ENCODE measurements at regions not wholly inside any gene's neighbourhood (a gene's known extent, or its start where the extent isn't known, plus 50 kb on each side); places are given as distances from the start of the nearest gene placed in this dataset.

GRCh38 chr15:91482799-91483198, 370.7 kb upstream of the SLCO3A1 start:
- Mint-ChIP-seq H3K9me3 (peaks cover 4% of the 10 kb centered on the region), H3K4me1 (ENCODE audit: unreplicated experiment) (no peaks in the 10 kb centered on the region), H3K27me3 (no peaks in the 10 kb centered on the region), H3K4me3 (no peak overlapping the region), H3K27ac (no peak overlapping the region), H3K36me3 (no peaks in the 10 kb centered on the region)
- no peak for DNase-seq (ENCODE audit: extremely low spot score, unreplicated experiment)
- no peak for TF ChIP-seq CTCF (conservative IDR thresholded peaks at IDR 0.05)

- DNase-seq (ENCODE audit: extremely low spot score, unreplicated experiment), result no peak
- no peak overlapping the region for H3K27ac Mint-ChIP-seq
- no peak overlapping the region for H3K4me3 Mint-ChIP-seq
- no peak for TF ChIP-seq CTCF (conservative IDR thresholded peaks at IDR 0.05)
- H3K27me3 Mint-ChIP-seq, result no peaks in the 10 kb centered on the region
- no peaks in the 10 kb centered on the region for H3K4me1 Mint-ChIP-seq (ENCODE audit: unreplicated experiment)
- peaks cover 4% of the 10 kb centered on the region for H3K9me3 Mint-ChIP-seq
- H3K36me3 Mint-ChIP-seq, result no peaks in the 10 kb centered on the region
Observed at GRCh38 chr15:91484141-91484540, 369.4 kb upstream of the SLCO3A1 start.

GRCh38 chr15:91488452-91488851, 365.1 kb upstream of the SLCO3A1 start:
- no peaks in the 10 kb centered on the region for H3K9me3 Mint-ChIP-seq
- H3K36me3 Mint-ChIP-seq, result no peaks in the 10 kb centered on the region
- no peak overlapping the region for H3K4me3 Mint-ChIP-seq
- H3K4me1 Mint-ChIP-seq (ENCODE audit: unreplicated experiment), result no peaks in the 10 kb centered on the region
- no peak for TF ChIP-seq CTCF (conservative IDR thresholded peaks at IDR 0.05)
- no peak for DNase-seq (ENCODE audit: extremely low spot score, unreplicated experiment)
- H3K27ac Mint-ChIP-seq, result no peak overlapping the region
- H3K27me3 Mint-ChIP-seq, result no peaks in the 10 kb centered on the region

- Mint-ChIP-seq H3K4me3 (no peak overlapping the region), H3K27ac (no peak overlapping the region), H3K9me3 (no peaks in the 10 kb centered on the region), H3K27me3 (no peaks in the 10 kb centered on the region), H3K4me1 (ENCODE audit: unreplicated experiment) (no peaks in the 10 kb centered on the region), H3K36me3 (no peaks in the 10 kb centered on the region)
- no peak for TF ChIP-seq CTCF (conservative IDR thresholded peaks at IDR 0.05)
- DNase-seq (ENCODE audit: extremely low spot score, unreplicated experiment), result no peak
Observed at GRCh38 chr15:91490211-91490610, 363.3 kb upstream of the SLCO3A1 start.

- H3K4me3 Mint-ChIP-seq, result no peak overlapping the region
- no peaks in the 10 kb centered on the region for H3K36me3 Mint-ChIP-seq
- no peaks in the 10 kb centered on the region for H3K9me3 Mint-ChIP-seq
- no peak for DNase-seq (ENCODE audit: extremely low spot score, unreplicated experiment)
- no peaks in the 10 kb centered on the region for H3K27me3 Mint-ChIP-seq
- no peak overlapping the region for H3K27ac Mint-ChIP-seq
- no peaks in the 10 kb centered on the region for H3K4me1 Mint-ChIP-seq (ENCODE audit: unreplicated experiment)
- TF ChIP-seq CTCF (conservative IDR thresholded peaks at IDR 0.05), result no peak
Observed at GRCh38 chr15:91491101-91491950, 362.2 kb upstream of the SLCO3A1 start.
